ENCODE measurements at regions not wholly inside any gene's neighbourhood (a gene's known extent, or its start where the extent isn't known, plus 50 kb on each side); places are given as distances from the start of the nearest gene placed in this dataset.

- H3K36me3 ChIP-seq (replicated peaks): no peaks in the 10 kb centered on the region
- H3K9me3 ChIP-seq: no peaks in the 10 kb centered on the region
- DNase-seq (ENCODE audit: low spot score in 2 of 2): no peak
- H3K27me3 ChIP-seq (ENCODE audit: low read depth): no peaks in the 10 kb centered on the region
- no peaks in the 10 kb centered on the region for H3K4me1 ChIP-seq
- in situ Hi-C loops (cut with MboI; ENCODE audit: low sequenced_read_pairs): no loop called here
- H3K4me3 ChIP-seq: no peak overlapping the region
Measured at GRCh38 chrX:126027229-126027628, 138.9 kb downstream of the DCAF12L2 start.

- in situ Hi-C loops (cut with MboI; ENCODE audit: low sequenced_read_pairs): no loop called here
- H3K27me3 ChIP-seq (ENCODE audit: low read depth): no peaks in the 10 kb centered on the region
- H3K4me3 ChIP-seq: no peak overlapping the region
- DNase-seq (ENCODE audit: low spot score in 2 of 2): no peak
- H3K36me3 ChIP-seq (replicated peaks): no peaks in the 10 kb centered on the region
- H3K4me1 ChIP-seq: no peaks in the 10 kb centered on the region
- H3K9me3 ChIP-seq: no peaks in the 10 kb centered on the region
Measured at GRCh38 chrX:126030021-126030420, 136.1 kb downstream of the DCAF12L2 start.

GRCh38 chrX:126063984-126064383 is 102.1 kb downstream of the DCAF12L2 start:
- Histone ChIP-seq H3K9me3 (no peaks in the 10 kb centered on the region), H3K4me1 (no peaks in the 10 kb centered on the region), H3K36me3 (replicated peaks) (no peaks in the 10 kb centered on the region), H3K27me3 (ENCODE audit: low read depth) (no peaks in the 10 kb centered on the region), H3K4me3 (no peak overlapping the region)
- DNase-seq (ENCODE audit: low spot score in 2 of 2): no peak
- in situ Hi-C loops (cut with MboI; ENCODE audit: low sequenced_read_pairs): no loop called here

GRCh38 chrX:126064901-126065541 is 101.1 kb downstream of the DCAF12L2 start:
- H3K9me3 ChIP-seq: no peaks in the 10 kb centered on the region
- H3K4me1 ChIP-seq: no peaks in the 10 kb centered on the region
- H3K36me3 ChIP-seq (replicated peaks): no peaks in the 10 kb centered on the region
- no peak overlapping the region for H3K4me3 ChIP-seq
- H3K27me3 ChIP-seq (ENCODE audit: low read depth): no peaks in the 10 kb centered on the region
- in situ Hi-C loops (cut with MboI; ENCODE audit: low sequenced_read_pairs): no loop called here
- no peak for DNase-seq (ENCODE audit: low spot score in 2 of 2)

- DNase-seq (ENCODE audit: low spot score in 2 of 2): no peak
- Histone ChIP-seq H3K36me3 (replicated peaks) (no peaks in the 10 kb centered on the region), H3K27me3 (ENCODE audit: low read depth) (no peaks in the 10 kb centered on the region), H3K9me3 (no peaks in the 10 kb centered on the region), H3K4me1 (no peaks in the 10 kb centered on the region), H3K4me3 (no peak overlapping the region)
- in situ Hi-C loops (cut with MboI; ENCODE audit: low sequenced_read_pairs): no loop called here
Measured at GRCh38 chrX:126065901-126066660, 100.0 kb downstream of the DCAF12L2 start.
